Choroid plexus epithelial cell (primary cell): ENCODE measurements at regions not wholly inside any gene's neighbourhood (a gene's known extent, or its start where the extent isn't known, plus 50 kb on each side); places are given as distances from the start of the nearest gene placed in this dataset.

Experiments
- DNase-seq: peaks from one replicate; pipeline ENCODE4 v3.0.0-alpha.2; 2010; ENCODE audit warnings: low read depth
- H3K4me3 ChIP-seq: 2 replicates; pipeline ENCODE4 v1.5.1; 2011; ENCODE audit warnings: low read depth, mild to moderate bottlenecking, control low read depth, low read length, moderate library complexity
- CTCF ChIP-seq: conservative IDR thresholded peaks from 2 replicates; pipeline ENCODE4 v1.5.1; 2011; ENCODE audit warnings: low read depth, mild to moderate bottlenecking, control low read depth, inconsistent platforms, low read length, moderate library complexity

- no peak for TF ChIP-seq CTCF
- H3K4me3 ChIP-seq: no peak overlapping the region
- no peak for DNase-seq
Observed at GRCh38 chr7:53756946-53757345, 721.5 kb downstream of the POM121L12 start.

- H3K4me3 ChIP-seq: no peak overlapping the region
- no peak for TF ChIP-seq CTCF
Observed at GRCh38 chr7:53768186-53768585, 732.8 kb downstream of the POM121L12 start.

GRCh38 chr7:53771701-53772100 is 736.3 kb downstream of the POM121L12 start:
- DNase-seq: no peak
- H3K4me3 ChIP-seq: no peak overlapping the region
- TF ChIP-seq CTCF: no peak

More at GRCh38 chr7:53768186-53768585, 732.8 kb downstream of the POM121L12 start:
- no peak for DNase-seq

- TF ChIP-seq CTCF: no peak
- no peak for DNase-seq
- no peak overlapping the region for H3K4me3 ChIP-seq
Observed at GRCh38 chr7:53776323-53776722, 740.9 kb downstream of the POM121L12 start.

GRCh38 chr7:53789741-53790140 is 752.4 kb upstream of the VSTM2A start:
- TF ChIP-seq CTCF: no peak
- no peak for DNase-seq
- H3K4me3 ChIP-seq: no peak overlapping the region

- TF ChIP-seq CTCF: no peak
- DNase-seq: no peak
- no peak overlapping the region for H3K4me3 ChIP-seq
Observed at GRCh38 chr7:53794816-53795215, 747.4 kb upstream of the VSTM2A start.

- peak; percentile 12 for DNase-seq
- no peak overlapping the region for H3K4me3 ChIP-seq
- no peak for TF ChIP-seq CTCF
Observed at GRCh38 chr7:53800746-53801145, 741.4 kb upstream of the VSTM2A start.
